NCI-H1436 (cell line): ENCODE measurements at regions not wholly inside any gene's neighbourhood (a gene's known extent, or its start where the extent isn't known, plus 50 kb on each side); places are given as distances from the start of the nearest gene placed in this dataset.
"Not testable (repeated sequence)": the region's sequence is repeated elsewhere in the genome, so short reads cannot be mapped to it uniquely, and the experiment has no call there.

ENCODE experiments used
- DNase-seq: peaks from one replicate; lab custom pipeline; 2025; lab: John Stamatoyannopoulos, UW

- DNase-seq = no peak
Observed at GRCh38 chr12:114815026-114815795, 131.2 kb upstream of the TBX3 start.

- DNase-seq = no peak
Observed at GRCh38 chr12:114812858-114813761, 129.1 kb upstream of the TBX3 start.

GRCh38 chr12:114812384-114812783 is 128.4 kb upstream of the TBX3 start:
- no peak for DNase-seq

- no peak for DNase-seq
Observed at GRCh38 chr12:114809097-114809496, 125.1 kb upstream of the TBX3 start.

GRCh38 chr12:114801381-114801780 is 117.4 kb upstream of the TBX3 start:
- not testable (repeated sequence) for DNase-seq

GRCh38 chr12:114800566-114800965 is 116.6 kb upstream of the TBX3 start:
- DNase-seq = not testable (repeated sequence)

GRCh38 chr12:114799574-114800487 is 115.9 kb upstream of the TBX3 start:
- DNase-seq = no peak

GRCh38 chr12:114794049-114794558 is 110.1 kb upstream of the TBX3 start:
- no peak for DNase-seq

GRCh38 chr12:114790276-114790675 is 106.3 kb upstream of the TBX3 start:
- DNase-seq = no peak

- DNase-seq = no peak
Observed at GRCh38 chr12:114789821-114790220, 105.8 kb upstream of the TBX3 start.

- no peak for DNase-seq
Observed at GRCh38 chr12:114789276-114789675, 105.3 kb upstream of the TBX3 start.

- no peak for DNase-seq
Observed at GRCh38 chr12:114784526-114784925, 100.6 kb upstream of the TBX3 start.

GRCh38 chr12:114783089-114783618 is 99.2 kb upstream of the TBX3 start:
- no peak for DNase-seq

- DNase-seq = peak; percentile 2
Observed at GRCh38 chr12:114780746-114781399, 96.9 kb upstream of the TBX3 start.

- DNase-seq = no peak
Observed at GRCh38 chr12:114779647-114780046, 95.7 kb upstream of the TBX3 start.

- no peak for DNase-seq
Observed at GRCh38 chr12:114779186-114779585, 95.2 kb upstream of the TBX3 start.

- no peak for DNase-seq
Observed at GRCh38 chr12:114776731-114777442, 92.9 kb upstream of the TBX3 start.

GRCh38 chr12:114774699-114775098 is 90.7 kb upstream of the TBX3 start:
- no peak for DNase-seq

GRCh38 chr12:114774197-114774596 is 90.2 kb upstream of the TBX3 start:
- DNase-seq = no peak

GRCh38 chr12:114770323-114770722 is 86.3 kb upstream of the TBX3 start:
- DNase-seq = peak; percentile 4
